HG03135 (cell line): ENCODE measurements at regions not wholly inside any gene's neighbourhood (a gene's known extent, or its start where the extent isn't known, plus 50 kb on each side); places are given as distances from the start of the nearest gene placed in this dataset.
"Not testable (repeated sequence)": the region's sequence is repeated elsewhere in the genome, so short reads cannot be mapped to it uniquely, and the experiment has no call there.

ENCODE experiments used
- ATAC-seq: cut with Tn5 transposase; IDR thresholded peaks from one replicate; pipeline ENCODE4 v1.9.1; 2021; ENCODE audit warnings: mild to moderate bottlenecking, moderate library complexity; ENCODE audit not compliant: unreplicated experiment

- no peak for ATAC-seq
These were observed 204.4 kb downstream of the KLF6 start for GRCh38 chr10:3580565-3580964.

- ATAC-seq: no peak
These were observed 205.2 kb downstream of the KLF6 start for GRCh38 chr10:3579845-3580244.

- ATAC-seq: no peak
These were observed 206.3 kb downstream of the KLF6 start for GRCh38 chr10:3578682-3579081.

GRCh38 chr10:3578159-3578558 lies 206.8 kb downstream of the KLF6 start:
- no peak for ATAC-seq

- ATAC-seq: no peak
These were observed 210.6 kb downstream of the KLF6 start for GRCh38 chr10:3574451-3574850.

- no peak for ATAC-seq
These were observed 211.5 kb downstream of the KLF6 start for GRCh38 chr10:3573498-3573897.

GRCh38 chr10:3571310-3571825 lies 213.6 kb downstream of the KLF6 start:
- no peak for ATAC-seq

- ATAC-seq: no peak
These were observed 214.1 kb downstream of the KLF6 start for GRCh38 chr10:3570855-3571266.

- no peak for ATAC-seq
These were observed 214.8 kb downstream of the KLF6 start for GRCh38 chr10:3570131-3570729.

- no peak for ATAC-seq
These were observed 216.0 kb downstream of the KLF6 start for GRCh38 chr10:3568983-3569382.

- no peak for ATAC-seq
These were observed 216.6 kb downstream of the KLF6 start for GRCh38 chr10:3568392-3568791.

GRCh38 chr10:3567291-3567963 lies 217.6 kb downstream of the KLF6 start:
- ATAC-seq: no peak

- ATAC-seq: no peak
These were observed 218.4 kb downstream of the KLF6 start for GRCh38 chr10:3566627-3567026.

GRCh38 chr10:3564346-3565002 lies 220.5 kb downstream of the KLF6 start:
- ATAC-seq: no peak

- ATAC-seq: no peak
These were observed 221.7 kb downstream of the KLF6 start for GRCh38 chr10:3563298-3563697.

GRCh38 chr10:3560628-3561027 lies 224.4 kb downstream of the KLF6 start:
- ATAC-seq: not testable (repeated sequence)

- ATAC-seq: no peak
These were observed 225.5 kb downstream of the KLF6 start for GRCh38 chr10:3559527-3559926.

GRCh38 chr10:3559011-3559410 lies 226.0 kb downstream of the KLF6 start:
- no peak for ATAC-seq

GRCh38 chr10:3556191-3557017 lies 228.6 kb downstream of the KLF6 start:
- ATAC-seq: not testable (repeated sequence)

GRCh38 chr10:3554121-3554522 lies 230.9 kb downstream of the KLF6 start:
- no peak for ATAC-seq

GRCh38 chr10:3552281-3552680 lies 232.7 kb downstream of the KLF6 start:
- ATAC-seq: no peak
